ENCODE measurements at regions not wholly inside any gene's neighbourhood (a gene's known extent, or its start where the extent isn't known, plus 50 kb on each side); places are given as distances from the start of the nearest gene placed in this dataset.

DNA sequence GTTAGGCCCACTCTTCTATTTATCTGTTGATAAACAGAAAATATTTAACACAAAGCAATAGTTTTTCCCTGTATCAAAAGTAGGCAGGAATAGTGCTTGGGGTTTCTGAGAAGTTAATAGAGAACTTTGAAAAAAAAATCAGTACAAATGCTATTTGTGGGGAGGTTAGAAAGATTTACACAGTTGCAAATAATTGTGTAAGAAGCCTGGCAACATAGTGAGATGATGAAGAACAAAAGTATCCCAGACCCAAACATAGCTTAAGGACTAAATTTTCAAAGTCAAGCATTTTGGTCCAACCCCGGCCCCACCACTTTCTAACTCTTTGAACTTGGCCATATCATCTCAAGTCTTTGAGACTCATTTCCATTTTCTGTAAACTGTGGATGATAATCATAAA, 687.5 kb upstream of the TMEM132C start:
- intact Hi-C loops (cut with micrococcal nuclease) (no loop called here), dilution Hi-C loops (cut with MboI; ENCODE audit: extremely low pct_ligation_motif_present, low sequenced_read_pairs) (no loop called here)
- H3K4me3 ChIP-seq (replicated peaks in 1 of 3; ENCODE audit: insufficient read depth in 1 of 3, low read depth in 1 of 3, low read length in 3 of 3), result no peak overlapping the region
- no peak overlapping the region for H3K27ac ChIP-seq (ENCODE audit: insufficient read depth, low read depth, low read length)
- H3K9me3 ChIP-seq (replicated peaks; ENCODE audit: control insufficient read depth, insufficient read depth, low read length), result peaks cover 1% of the 10 kb centered on the region
- H4K20me1 ChIP-seq (replicated peaks; ENCODE audit: control insufficient read depth, extremely low read depth, insufficient read depth, low read length), result no peaks in the 10 kb centered on the region
- TF ChIP-seq POLR2AphosphoS5 (IDR thresholded peaks at IDR 0.05; ENCODE audit: insufficient read depth, low read depth, low read length), result no peak
- no peak for TF ChIP-seq CTCF (IDR thresholded peaks at IDR 0.05; ENCODE audit: extremely low read depth in 1 of 2, insufficient read depth in 1 of 2, low read depth in 1 of 2, low read length in 2 of 2)
- no peak for TF ChIP-seq MAX (IDR thresholded peaks at IDR 0.05; ENCODE audit: insufficient read depth, insufficient read length)
- no peak for TF ChIP-seq EZH2 (IDR thresholded peaks at IDR 0.05; ENCODE audit: borderline replicate concordance, low read depth, low read length, severe bottlenecking)
- TF ChIP-seq POLR2A (IDR thresholded peaks at IDR 0.05; ENCODE audit: low read depth, low read length), result no peak
- no peak for TF ChIP-seq JUN (IDR thresholded peaks at IDR 0.05; ENCODE audit: borderline replicate concordance, insufficient read depth, insufficient read length, low read depth)
- TF ChIP-seq GATA2 (IDR thresholded peaks at IDR 0.05; ENCODE audit: insufficient read depth, insufficient read length, low read depth, low read length), result no peak
- no peak for TF ChIP-seq FOS (IDR thresholded peaks at IDR 0.05; ENCODE audit: borderline replicate concordance, insufficient read depth, low read length)
- no peak for TF ChIP-seq MYC (IDR thresholded peaks at IDR 0.05; ENCODE audit: low read depth, low read length)
- no peak overlapping the region for H3K9ac ChIP-seq (replicated peaks; ENCODE audit: extremely low read depth, insufficient read depth, low read length)
- no peak overlapping the region for H2AFZ ChIP-seq (ENCODE audit: low read depth, low read length)
- no TSS peak for BruUV-seq (replicated peaks)
- ChIA-PET POLR2A (no interaction called here), CTCF (no interaction called here)
- no peaks in the 10 kb centered on the region for H3K36me3 ChIP-seq (ENCODE audit: control insufficient read depth in 2 of 2, extremely low read depth in 1 of 2, insufficient read depth in 2 of 2, low read length in 2 of 2)
- FAIRE-seq (no peak), DNase-seq (ENCODE audit: low read depth, low spot score) (no peak)
- H3K79me2 ChIP-seq (ENCODE audit: control insufficient read depth, insufficient read depth, low read length), result no peaks in the 10 kb centered on the region
- no peaks in the 10 kb centered on the region for H3K27me3 ChIP-seq (ENCODE audit: control insufficient read depth in 2 of 2, insufficient read depth in 2 of 2, low read length in 2 of 2)
- no peaks in the 10 kb centered on the region for H3K9me1 ChIP-seq (replicated peaks; ENCODE audit: control insufficient read depth, extremely low read depth, insufficient read depth, low read length)
- H3K4me2 ChIP-seq (ENCODE audit: insufficient read depth, low read length), result no peak overlapping the region
- no peaks in the 10 kb centered on the region for H3K4me1 ChIP-seq (ENCODE audit: control insufficient read depth, extremely low read depth, insufficient read depth, low read length)

Measured in endothelial cell of umbilical vein (primary cell).